ENCODE measurements at regions not wholly inside any gene's neighbourhood (a gene's known extent, or its start where the extent isn't known, plus 50 kb on each side); places are given as distances from the start of the nearest gene placed in this dataset.

DNA sequence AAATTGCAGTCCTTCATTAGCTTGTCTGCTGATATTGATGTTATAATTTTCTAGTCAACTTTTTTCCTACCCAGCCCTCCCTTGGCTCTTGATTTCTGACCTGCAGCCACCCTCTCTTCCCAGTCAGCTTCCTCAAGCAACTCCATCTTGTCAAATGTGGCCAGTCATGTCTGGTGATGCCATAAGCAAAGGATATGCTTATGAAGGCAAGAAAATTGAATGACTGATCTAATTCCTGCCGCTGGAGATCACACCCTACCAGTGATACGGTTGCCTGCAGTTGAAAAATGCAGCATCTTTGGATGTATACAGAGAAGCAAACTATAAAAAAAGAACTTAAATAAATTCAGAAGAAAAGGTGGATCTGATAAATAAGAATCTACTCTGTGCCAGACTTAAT, 297.1 kb upstream of the DAB1 start:
- TF ChIP-seq, protein P1, sequence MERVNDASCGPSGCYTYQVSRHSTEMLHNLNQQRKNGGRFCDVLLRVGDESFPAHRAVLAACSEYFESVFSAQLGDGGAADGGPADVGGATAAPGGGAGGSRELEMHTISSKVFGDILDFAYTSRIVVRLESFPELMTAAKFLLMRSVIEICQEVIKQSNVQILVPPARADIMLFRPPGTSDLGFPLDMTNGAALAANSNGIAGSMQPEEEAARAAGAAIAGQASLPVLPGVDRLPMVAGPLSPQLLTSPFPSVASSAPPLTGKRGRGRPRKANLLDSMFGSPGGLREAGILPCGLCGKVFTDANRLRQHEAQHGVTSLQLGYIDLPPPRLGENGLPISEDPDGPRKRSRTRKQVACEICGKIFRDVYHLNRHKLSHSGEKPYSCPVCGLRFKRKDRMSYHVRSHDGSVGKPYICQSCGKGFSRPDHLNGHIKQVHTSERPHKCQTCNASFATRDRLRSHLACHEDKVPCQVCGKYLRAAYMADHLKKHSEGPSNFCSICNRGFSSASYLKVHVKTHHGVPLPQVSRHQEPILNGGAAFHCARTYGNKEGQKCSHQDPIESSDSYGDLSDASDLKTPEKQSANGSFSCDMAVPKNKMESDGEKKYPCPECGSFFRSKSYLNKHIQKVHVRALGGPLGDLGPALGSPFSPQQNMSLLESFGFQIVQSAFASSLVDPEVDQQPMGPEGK (CRISPR knock-in tag; IDR thresholded peaks at IDR 0.05; ENCODE audit: borderline replicate concordance) = no peak
- TF ChIP-seq ESRRG (CRISPR knock-in tag; IDR thresholded peaks at IDR 0.05) (no peak), ZFP30 (CRISPR knock-in tag; IDR thresholded peaks at IDR 0.05) (no peak), TOX (CRISPR knock-in tag; IDR thresholded peaks at IDR 0.05; ENCODE audit: borderline replicate concordance) (no peak), ZC3H10 (CRISPR knock-in tag; IDR thresholded peaks at IDR 0.05) (no peak), OSR1 (CRISPR knock-in tag; IDR thresholded peaks at IDR 0.05) (no peak), SNAI2 (CRISPR knock-in tag; IDR thresholded peaks at IDR 0.05) (no peak), ARNTL (CRISPR knock-in tag; IDR thresholded peaks at IDR 0.05; ENCODE audit: borderline replicate concordance, low read depth) (no peak)
- TF ChIP-seq, protein P2, sequence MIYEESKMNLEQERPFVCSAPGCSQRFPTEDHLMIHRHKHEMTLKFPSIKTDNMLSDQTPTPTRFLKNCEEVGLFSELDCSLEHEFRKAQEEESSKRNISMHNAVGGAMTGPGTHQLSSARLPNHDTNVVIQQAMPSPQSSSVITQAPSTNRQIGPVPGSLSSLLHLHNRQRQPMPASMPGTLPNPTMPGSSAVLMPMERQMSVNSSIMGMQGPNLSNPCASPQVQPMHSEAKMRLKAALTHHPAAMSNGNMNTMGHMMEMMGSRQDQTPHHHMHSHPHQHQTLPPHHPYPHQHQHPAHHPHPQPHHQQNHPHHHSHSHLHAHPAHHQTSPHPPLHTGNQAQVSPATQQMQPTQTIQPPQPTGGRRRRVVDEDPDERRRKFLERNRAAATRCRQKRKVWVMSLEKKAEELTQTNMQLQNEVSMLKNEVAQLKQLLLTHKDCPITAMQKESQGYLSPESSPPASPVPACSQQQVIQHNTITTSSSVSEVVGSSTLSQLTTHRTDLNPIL (CRISPR knock-in tag; IDR thresholded peaks at IDR 0.05; ENCODE audit: low read depth) = no peak
